Panc1 (cell line): ENCODE measurements at regions not wholly inside any gene's neighbourhood (a gene's known extent, or its start where the extent isn't known, plus 50 kb on each side); places are given as distances from the start of the nearest gene placed in this dataset.

ENCODE experiments used
- ATAC-seq: fragments of 200-7000 bp; cut with Tn5 transposase; 2 replicates; pipeline ENCODE4 v1.9.1; 2020; ENCODE audit warnings: mild to moderate bottlenecking, moderate library complexity
- BruUV-seq: library from RNA; stranded (reverse); fragments of 400-500 nt; replicated peaks from 2 replicates; lab custom pipeline; 2021; lab: Mats Ljungman, UMichigan
- CTCF ChIA-PET: fragments of 300-600 bp; sonication (Branson Sonifier 250); formaldehyde crosslinking; loops from one replicate; lab custom pipeline; 2022; ENCODE audit warnings: antibody characterized with exemption; lab: Charles Lee
- POLR2A ChIA-PET: fragments of 300-600 bp; sonication (Branson Sonifier 250); formaldehyde crosslinking; loops from one replicate; lab custom pipeline; 2022; ENCODE audit warnings: antibody characterized with exemption; lab: Charles Lee
- DNase-seq: peaks from one replicate; pipeline ENCODE4 v3.0.0-alpha.2; 2010; ENCODE audit warnings: low read depth, low spot score
- H3K27ac ChIP-seq: 2 replicates; pipeline ENCODE4 v1.5.1; 2011; ENCODE audit warnings: mild to moderate bottlenecking, low read length, inconsistent platforms
- H3K27me3 ChIP-seq: fragments of 200-500 bp; sonication (Bioruptor generic); 2 replicates; pipeline ENCODE4 v1.6.0; 2014; ENCODE audit warnings: low read length, inconsistent platforms; ENCODE audit not compliant: control insufficient read depth, insufficient read depth
- H3K36me3 ChIP-seq: fragments of 200-500 bp; sonication (Bioruptor generic); 2 replicates; pipeline ENCODE4 v1.5.1; 2014; ENCODE audit warnings: inconsistent platforms, mild to moderate bottlenecking, low read length, moderate library complexity; ENCODE audit not compliant: control insufficient read depth, insufficient read depth
- H3K4me1 ChIP-seq: 2 replicates; pipeline ENCODE4 v1.5.1; 2011; ENCODE audit warnings: inconsistent platforms, mild to moderate bottlenecking, low read length, moderate library complexity; ENCODE audit not compliant: control insufficient read depth, insufficient read depth
- H3K4me3 ChIP-seq, 2 experiments: 2 replicates each; pipeline ENCODE4 v1.5.1; 2011 to 2012; ENCODE audit warnings: low read depth in 2 of 2, low read length in 2 of 2, mild to moderate bottlenecking in 2 of 2, inconsistent platforms in 1 of 2, moderate library complexity in 1 of 2
- H3K9me3 ChIP-seq: fragments of 200-500 bp; sonication (Bioruptor generic); 2 replicates; pipeline ENCODE4 v1.5.1; 2014; ENCODE audit warnings: low read depth, mild to moderate bottlenecking, inconsistent platforms, low read length, moderate library complexity; ENCODE audit not compliant: control insufficient read depth, insufficient read depth
- CTCF ChIP-seq: fragments of 450-650 bp; IDR thresholded peaks from 2 replicates; pipeline ENCODE4 v1.5.1; 2017; ENCODE audit warnings: mild to moderate bottlenecking
- POLR2AphosphoS5 ChIP-seq: IDR thresholded peaks from 2 replicates; pipeline ENCODE4 v1.6.1; 2012; ENCODE audit warnings: mild to moderate bottlenecking, low read depth, low read length, moderate library complexity
- REST ChIP-seq, 2 experiments: IDR thresholded peaks; 2 replicates each; pipeline ENCODE4 v1.6.1; 2011 to 2012; ENCODE audit warnings: low read depth in 2 of 2, control low read depth in 1 of 2, low read length in 1 of 2, mild to moderate bottlenecking in 1 of 2, moderate library complexity in 1 of 2; ENCODE audit not compliant: insufficient read depth in 1 of 2
- SIN3A ChIP-seq: IDR thresholded peaks from 2 replicates; pipeline ENCODE4 v1.6.1; 2012; ENCODE audit warnings: low read depth, mild to moderate bottlenecking, low read length, moderate library complexity, borderline replicate concordance; ENCODE audit not compliant: insufficient read depth
- TCF7L2 ChIP-seq: IDR thresholded peaks from 2 replicates; pipeline ENCODE4 v1.6.1; 2011; ENCODE audit warnings: mild to moderate bottlenecking, low read depth, low read length, inconsistent platforms
- in situ Hi-C: cut with HindIII; loops from 2 replicates; pipeline ENCODE4 v1.10.0; 2016; ENCODE audit warnings: low sequenced_read_pairs, low pct_unique_long_range_greater_than_20kb
- intact Hi-C: fragments of 100-400 bp; cut with micrococcal nuclease; formaldehyde crosslinking; loops from one replicate; pipeline ENCODE4 v1.10.0; 2022; ENCODE audit not compliant: unreplicated experiment

GRCh38 chr3:150141790-150142326, 171.2 kb upstream of the PFN2 start:
- H3K27me3 ChIP-seq = no peaks in the 10 kb centered on the region
- DNase-seq = no peak
- no peaks in the 10 kb centered on the region for H3K9me3 ChIP-seq
- intact Hi-C loops (no loop called here), in situ Hi-C loops (no loop called here)
- H3K4me3 ChIP-seq = no peak overlapping the region
- TF ChIP-seq REST (IDR thresholded peaks at IDR 0.05; ENCODE audit: insufficient read depth in 1 of 2, low read depth in 2 of 2, low read length in 1 of 2) (no peak), CTCF (no peak), POLR2AphosphoS5 (no peak), TCF7L2 (no peak), SIN3A (no peak)
- CTCF ChIA-PET = no interaction called here
- BruUV-seq = no TSS peak
- no peak overlapping the region for H3K27ac ChIP-seq
- no peaks in the 10 kb centered on the region for H3K36me3 ChIP-seq
- POLR2A ChIA-PET = interaction anchor here (0.6 kb wide), 1 partner anchor 76 kb away, joined by 4 read pairs; no protein-coding TSS in a partner anchor
- no peak for ATAC-seq
- no peaks in the 10 kb centered on the region for H3K4me1 ChIP-seq

- Histone ChIP-seq H3K4me1 (no peaks in the 10 kb centered on the region), H3K36me3 (no peaks in the 10 kb centered on the region), H3K27me3 (no peaks in the 10 kb centered on the region), H3K27ac (no peak overlapping the region), H3K9me3 (no peaks in the 10 kb centered on the region), H3K4me3 (no peak overlapping the region)
- in situ Hi-C loops (no loop called here), intact Hi-C loops (no loop called here)
- ChIA-PET POLR2A (no interaction called here), CTCF (no interaction called here)
- BruUV-seq = no TSS peak
- ATAC-seq (no peak), DNase-seq (no peak)
- TF ChIP-seq POLR2AphosphoS5 = no peak
- no peak for TF ChIP-seq SIN3A
- TF ChIP-seq CTCF = no peak
- no peak for TF ChIP-seq TCF7L2
- no peak for TF ChIP-seq REST (IDR thresholded peaks at IDR 0.05; ENCODE audit: insufficient read depth in 1 of 2, low read depth in 2 of 2, low read length in 1 of 2)
Measured at GRCh38 chr3:150140614-150141321, 170.1 kb upstream of the PFN2 start.
